Umbilical cord (tissue), 1 donor: ENCODE measurements at regions not wholly inside any gene's neighbourhood (a gene's known extent, or its start where the extent isn't known, plus 50 kb on each side); places are given as distances from the start of the nearest gene placed in this dataset.
A peak's percentile ranks its signal among the peaks of the same experiment; 100 is the strongest.

Experiments used
- DNase-seq: peaks from one replicate; pipeline ENCODE4 v3.0.0-alpha.2; 2015; ENCODE audit warnings: low spot score

DNA sequence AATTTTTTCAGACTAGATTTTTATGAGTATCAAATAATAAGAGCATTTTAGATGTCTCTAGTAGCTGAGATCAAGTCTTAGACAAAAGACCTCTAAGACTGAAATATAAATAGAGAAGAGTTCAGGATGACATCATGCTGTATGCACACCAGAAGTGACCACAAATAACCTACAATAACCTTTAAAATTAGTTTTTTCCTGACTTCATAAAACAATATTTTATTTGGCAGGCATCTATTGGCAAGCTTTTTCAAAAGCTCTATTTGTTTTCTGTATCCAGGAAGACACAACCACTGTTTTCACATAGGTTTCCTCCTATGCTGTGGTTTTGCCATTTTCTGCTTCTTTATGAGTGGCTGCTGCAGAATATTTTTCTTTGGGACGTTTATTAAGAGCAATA lies 359.1 kb downstream of the CRPPA start:
- peak; percentile 36 for DNase-seq

DNA sequence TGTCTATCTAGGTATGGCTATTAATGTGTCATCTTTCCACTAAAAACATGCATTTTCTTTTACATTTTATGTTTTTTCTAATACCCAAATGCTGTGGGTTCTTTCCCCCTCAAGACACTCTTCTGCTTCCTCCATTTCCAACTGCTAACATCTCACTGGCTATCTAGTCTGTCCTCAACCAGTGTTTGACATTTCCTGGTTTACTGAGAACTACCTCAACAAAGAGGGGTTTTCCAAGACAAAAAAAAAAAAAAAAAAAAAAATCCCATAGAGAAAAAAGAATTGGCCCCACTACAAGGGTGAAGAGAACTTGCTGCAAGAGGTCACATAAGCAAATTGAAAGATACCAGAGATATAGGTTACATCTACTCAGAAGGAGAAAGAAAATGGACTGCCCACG lies 359.7 kb downstream of the CRPPA start:
- no peak for DNase-seq

DNA sequence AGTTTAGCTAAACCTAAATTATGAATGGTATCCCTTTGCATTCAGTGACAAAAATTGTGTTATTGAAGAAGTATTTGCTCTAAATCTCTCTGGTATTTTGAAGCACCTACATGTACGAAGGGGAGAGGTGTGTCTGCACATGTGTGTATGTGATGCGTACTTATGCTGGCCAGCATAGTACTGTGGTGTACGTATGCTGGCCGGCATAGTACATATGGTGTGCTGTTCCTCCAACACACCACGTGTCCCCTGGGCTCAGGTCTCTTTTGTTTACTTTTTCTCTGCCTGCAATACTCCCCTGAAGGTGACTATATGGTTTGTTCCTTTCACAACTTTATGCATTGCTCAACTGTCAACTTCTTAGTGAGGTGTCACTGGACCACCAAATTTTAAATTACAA lies 360.3 kb downstream of the CRPPA start:
- DNase-seq = no peak

DNA sequence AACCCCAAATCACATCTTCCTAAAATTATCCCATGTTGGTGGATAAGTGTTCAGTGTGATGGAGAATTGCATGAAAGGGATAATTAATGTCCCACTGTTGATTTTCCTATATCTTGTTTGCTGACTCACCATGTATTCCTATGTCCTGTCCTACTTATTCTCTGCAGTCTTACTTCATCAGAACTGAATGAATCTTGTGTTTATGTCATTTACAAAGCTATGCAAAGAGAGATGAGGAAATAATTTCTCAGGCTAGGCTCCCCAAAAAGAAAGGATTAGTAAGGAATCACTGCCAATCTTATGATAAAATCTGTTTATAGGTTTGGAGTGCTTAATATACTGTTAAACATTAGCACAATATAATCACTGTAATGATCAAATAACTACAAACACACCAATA lies 360.8 kb downstream of the CRPPA start:
- DNase-seq = no peak

DNA sequence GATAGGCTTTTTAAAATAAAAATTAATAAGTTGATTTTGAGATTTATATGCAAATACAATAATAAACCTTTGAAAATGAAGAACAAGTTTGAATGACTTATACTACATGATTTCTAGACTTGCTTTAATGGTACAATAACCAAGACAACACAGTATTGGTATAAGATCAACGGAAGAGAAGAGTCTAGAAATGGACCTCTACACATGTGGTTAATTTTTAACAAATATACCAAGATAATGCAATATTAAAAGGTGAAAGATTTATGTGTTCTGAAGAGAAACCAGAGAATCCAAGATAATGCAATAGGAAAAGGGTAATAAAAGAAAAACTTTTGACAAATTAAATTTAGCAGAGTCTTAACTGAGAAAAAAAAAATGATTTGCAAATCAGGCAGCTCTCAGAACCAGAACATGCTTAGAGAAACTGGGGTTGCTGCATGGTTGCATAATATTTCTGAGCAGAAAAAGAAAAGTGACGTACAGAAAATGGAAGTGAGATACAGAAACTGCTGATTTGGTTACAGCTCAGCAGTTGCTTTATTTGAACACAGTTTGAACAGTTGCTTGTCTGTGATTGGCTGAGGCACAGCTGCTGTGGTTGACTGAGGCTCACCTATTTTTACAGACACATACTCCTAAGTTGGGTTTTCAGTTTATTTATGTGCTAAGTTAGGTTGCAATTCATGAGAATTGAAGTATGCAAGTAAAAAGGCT lies 365.9 kb downstream of the CRPPA start:
- DNase-seq = peak; percentile 25

DNA sequence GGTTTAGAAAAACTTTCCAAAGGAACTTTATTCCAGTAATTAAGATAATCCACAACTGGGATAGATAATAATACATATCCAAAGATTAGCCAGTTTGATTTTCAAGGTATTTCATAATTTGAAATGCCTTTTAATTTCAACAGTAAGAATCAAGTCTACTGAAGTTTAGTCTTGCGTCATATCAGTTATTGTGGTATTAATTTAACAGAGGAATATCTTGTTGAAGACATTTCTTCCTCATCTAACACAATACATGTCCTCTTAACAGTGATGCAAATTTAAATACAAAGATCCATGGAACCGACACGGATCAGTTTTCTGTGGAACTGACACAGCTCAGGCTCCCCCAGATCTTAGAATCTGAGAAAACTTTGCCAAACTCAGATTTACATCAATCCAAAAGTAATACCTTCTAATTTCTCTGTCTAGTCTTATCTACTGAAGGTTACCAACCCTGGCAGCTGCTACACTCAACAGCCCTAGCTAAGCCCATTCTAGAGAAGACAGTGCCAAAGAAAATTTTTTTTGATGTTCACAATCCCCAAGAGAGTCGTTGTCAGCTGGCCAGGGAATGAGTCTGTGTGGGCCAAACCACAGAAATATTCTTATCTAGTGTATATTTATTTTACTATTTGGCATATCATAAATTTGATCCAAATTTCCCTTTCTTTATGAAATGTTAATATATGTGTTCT lies 365.2 kb upstream of the MEOX2 start:
- DNase-seq = peak; percentile 91

DNA sequence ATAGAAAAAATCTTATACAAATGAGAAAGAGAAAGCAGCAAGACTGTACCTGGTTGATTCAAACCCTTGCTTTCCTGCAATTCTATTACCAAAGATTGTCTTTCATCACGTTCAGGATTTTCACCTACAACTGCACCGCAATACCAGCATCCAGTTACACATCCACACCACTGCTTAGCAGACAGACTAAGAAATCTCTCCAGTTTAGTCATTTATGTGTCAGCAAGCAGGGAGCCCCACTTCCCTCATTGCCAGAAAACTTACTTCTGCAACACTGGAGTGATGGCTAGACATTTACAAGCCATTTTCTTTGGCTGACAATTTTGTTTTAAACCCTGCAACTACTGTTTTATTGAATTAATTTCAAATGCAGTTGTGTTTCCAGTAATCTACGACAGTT lies 359.6 kb upstream of the MEOX2 start:
- no peak for DNase-seq

DNA sequence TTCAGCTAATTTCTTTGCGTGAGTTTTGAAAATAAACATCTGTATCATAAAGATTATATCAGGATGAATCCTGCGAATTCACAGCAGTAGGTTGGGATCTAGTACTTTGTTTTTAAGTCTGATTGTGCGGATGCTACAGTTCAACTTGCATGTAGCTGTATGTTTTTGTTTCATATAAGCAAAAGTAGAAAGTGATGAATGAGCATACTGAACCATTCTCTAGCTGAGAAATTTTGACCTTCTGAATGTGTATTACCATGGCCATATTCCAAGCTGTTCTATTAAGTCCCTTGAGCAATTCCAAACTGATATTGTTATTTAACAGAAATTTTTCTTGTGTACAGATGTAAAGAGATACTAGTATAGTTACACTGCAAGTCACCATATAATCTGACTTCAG lies 358.8 kb upstream of the MEOX2 start:
- DNase-seq = no peak

DNA sequence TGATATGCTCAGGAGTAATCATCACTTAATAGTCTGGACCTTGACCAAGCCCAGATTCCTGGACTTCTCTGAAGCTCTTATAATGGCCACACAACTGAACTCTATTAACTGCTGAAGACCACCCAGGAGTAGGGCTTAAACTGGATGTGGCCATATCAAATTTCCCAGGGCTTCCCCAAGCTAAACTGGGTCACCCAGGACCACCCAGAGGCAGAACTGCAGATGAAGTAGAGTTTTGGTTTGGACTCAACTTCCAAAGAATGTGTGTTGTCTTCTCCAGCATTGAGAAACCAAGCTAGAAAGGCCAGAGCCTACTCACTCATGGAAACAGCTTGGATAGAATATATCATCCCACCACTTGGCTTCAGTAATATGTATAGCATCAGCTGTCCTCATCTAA lies 358.2 kb upstream of the MEOX2 start:
- DNase-seq = no peak

DNA sequence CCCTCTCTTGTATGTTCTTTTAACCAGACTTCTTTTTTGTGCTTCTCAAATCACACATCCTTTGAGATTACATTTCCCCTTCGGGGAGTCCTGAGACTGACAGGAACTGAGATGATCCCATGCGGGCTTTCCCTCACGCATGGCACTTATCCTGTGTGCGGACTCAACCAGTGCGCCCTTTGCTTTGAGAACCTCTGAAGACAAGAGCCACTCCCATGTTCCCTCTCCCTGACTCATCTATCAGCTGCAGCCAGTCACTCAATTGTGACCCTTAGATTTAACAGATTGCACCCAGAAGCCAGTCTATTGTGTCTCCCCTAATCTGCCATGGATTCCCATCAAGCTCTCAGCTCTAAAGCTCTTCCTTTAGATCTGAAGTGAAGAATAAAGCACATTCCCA lies 353.9 kb upstream of the MEOX2 start:
- DNase-seq = peak; percentile 17

DNA sequence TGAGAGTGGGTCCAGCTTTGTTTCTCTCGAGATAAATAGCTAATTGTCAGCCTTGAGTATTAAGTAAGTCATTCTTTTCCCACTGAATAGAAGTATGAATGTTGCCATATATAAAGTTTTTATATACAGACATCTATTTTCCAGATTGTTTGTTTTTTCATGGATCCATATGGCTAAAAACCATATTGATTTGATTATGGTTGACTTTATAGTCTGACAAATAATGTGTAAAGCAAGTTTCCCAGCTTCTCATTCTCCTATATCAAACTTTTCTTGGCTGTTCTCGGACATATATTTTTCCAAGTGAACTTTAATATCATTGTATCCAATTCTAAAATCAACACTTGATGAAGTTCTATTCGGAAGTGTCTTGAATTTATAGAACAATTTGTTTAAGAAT lies 352.4 kb upstream of the MEOX2 start:
- DNase-seq = no peak

DNA sequence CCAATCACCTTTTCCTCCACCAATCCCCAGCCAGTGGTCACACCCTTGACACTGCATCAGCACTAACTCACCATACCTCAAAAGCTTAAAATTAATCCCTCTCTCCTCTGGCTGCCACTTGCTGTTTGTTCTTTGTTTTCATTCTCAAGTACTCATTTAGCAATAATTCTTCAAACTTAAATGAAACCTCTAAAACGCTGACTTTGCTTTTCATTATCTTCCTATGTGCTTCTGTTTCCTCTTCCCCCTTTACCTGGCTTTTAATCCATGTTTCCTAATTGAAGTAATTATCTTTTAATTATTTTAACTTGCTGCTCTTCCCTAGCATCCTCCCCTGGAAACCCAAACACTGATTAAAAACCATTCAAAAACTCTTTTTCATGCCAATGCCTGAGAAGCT lies 348.9 kb upstream of the MEOX2 start:
- DNase-seq = no peak

DNA sequence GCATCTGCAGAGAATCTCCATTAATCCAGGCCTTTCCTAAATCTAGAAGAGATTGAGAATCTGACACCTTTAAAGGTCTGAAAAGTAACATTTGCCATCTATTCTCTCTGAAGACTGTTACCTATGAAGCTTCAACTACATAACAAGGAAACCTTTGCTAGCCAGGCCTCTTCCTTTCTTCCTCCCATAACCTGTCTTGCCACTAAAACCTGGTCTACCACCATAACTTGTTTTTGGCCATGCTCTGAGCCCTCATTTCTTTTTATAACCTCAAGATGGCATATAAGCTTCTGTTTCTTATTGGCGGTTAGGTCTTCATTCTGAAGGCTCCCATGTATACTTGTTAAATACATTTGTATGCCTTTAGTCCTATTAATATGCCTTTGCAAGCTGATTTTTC lies 348.4 kb upstream of the MEOX2 start:
- DNase-seq = no peak

DNA sequence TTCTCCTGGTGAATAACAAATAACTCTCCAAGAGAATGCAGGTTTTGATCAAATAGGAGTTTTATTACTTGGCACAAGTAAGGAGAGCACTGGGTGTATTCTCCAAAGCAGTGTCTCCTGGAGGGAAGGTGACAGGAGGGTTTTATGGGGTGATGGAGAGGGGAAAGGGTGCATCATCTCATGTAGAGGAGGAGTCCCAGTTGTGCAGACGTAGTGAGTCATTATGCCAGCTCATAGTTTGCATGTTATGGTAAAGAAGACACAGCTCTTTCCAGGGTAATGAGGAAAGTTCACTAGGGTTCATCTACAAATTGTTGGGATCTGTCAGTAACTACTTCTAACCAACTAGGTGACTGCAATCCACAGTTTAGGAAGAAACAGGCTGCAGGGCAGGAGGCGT lies 347.9 kb upstream of the MEOX2 start:
- DNase-seq = no peak

DNA sequence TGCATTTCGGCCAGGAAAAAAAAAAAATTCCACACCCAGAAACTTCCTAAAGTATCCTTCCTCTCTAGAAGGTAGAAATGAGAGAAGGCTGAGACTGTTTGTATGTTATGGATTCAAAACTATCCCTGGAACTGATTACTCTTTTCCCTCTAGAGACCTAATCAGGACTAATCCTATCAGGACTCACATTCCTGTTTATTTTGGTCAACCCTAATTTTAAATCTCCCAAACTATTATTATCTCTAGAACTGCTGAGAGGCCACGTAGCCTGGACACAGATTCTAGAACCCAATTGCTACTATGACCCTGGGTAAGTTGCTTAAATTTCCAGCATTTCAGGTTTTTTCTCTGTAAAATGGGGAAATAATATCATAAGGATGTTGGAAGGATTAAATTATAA lies 346.8 kb upstream of the MEOX2 start:
- DNase-seq = no peak

DNA sequence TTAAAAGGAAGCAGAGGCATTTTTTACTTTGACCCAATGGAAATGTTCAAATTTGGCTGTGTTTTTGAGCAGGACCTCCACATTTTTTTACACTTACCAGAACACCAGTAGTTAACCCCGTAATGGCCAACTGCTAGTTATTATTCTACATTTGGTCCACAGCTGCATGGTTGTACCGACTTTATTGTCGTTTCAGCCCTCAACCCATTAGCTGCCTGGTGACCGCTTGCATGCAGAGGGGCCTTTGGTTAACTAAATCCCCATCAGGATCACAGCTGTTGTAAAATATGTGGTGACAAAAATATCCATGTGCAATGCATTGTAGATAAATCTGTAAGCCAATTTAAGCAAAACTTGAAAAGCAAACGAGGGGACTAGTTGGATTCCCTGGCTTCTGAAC lies 342.2 kb upstream of the MEOX2 start:
- no peak for DNase-seq

DNA sequence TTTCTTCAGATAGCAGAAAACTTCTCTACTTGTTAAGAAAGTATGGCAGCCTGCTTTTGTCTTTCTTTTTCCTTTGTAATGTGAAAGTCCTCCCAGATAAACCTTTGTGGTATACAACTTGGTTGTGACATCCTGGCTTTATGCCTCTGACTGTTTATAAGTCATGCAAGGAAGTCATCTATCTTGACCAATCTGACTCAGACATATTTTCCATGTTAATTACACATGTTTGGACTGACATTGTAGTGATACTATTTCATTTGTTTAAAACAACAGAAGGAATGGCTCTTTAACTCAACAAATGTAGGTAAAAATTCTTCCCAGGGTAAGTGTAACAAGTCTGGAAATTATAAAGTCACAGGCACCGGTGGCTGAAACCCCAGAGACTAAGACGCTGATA lies 341.6 kb upstream of the MEOX2 start:
- no peak for DNase-seq

DNA sequence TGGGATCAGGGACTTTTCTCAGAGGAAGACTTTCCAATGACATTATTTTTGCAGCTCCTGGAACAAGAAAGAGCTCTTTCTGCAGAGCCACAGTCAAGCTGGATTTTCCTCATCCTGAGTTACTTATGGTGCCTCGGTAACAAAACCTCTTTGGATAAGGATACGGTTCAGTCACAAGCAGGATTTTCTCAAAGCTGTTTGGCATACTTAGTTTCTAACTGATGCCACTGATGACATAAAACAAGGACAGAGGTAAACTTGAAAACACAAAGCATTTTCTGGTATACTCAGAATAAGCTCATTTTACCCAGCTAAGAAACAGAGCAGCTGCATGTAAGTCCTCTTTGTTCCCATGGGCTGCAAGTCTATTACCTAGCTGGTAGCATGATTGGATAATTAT lies 340.9 kb upstream of the MEOX2 start:
- no peak for DNase-seq

DNA sequence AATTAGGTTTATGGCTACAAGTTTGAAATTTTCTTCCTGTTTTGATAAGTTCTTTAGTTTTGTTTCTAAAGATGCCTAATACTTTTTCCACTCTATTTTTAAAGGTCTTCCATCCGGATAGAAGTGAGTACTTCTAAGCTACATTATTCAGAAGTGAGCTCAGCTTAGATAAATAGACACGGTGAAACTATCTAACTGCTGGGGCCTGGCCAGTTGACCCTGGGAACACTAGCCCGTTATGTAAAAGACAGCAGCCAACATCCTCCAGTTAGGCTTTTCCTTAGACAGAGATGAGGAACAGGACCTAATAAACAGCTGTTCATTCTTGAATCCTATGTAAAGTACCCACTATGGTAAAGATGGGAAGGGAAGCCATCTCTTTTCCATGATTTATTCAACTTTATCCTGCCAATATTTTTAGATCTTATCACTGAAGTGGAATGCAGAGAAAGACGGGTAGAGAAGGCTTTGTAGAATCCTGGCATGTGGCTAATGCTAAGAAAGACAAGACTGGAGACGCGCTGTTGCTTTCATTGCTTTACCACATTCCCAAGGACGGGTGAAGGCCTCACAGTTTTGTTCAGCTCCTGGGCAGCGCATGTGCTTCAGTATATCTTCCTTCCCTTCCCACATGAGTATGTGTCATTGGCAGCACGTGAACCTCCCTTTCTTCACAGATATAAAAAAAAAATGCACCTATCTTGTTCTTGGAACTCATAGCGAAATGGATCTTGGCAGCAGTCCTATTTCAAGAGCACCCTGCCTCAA lies 340.0 kb upstream of the MEOX2 start:
- no peak for DNase-seq

DNA sequence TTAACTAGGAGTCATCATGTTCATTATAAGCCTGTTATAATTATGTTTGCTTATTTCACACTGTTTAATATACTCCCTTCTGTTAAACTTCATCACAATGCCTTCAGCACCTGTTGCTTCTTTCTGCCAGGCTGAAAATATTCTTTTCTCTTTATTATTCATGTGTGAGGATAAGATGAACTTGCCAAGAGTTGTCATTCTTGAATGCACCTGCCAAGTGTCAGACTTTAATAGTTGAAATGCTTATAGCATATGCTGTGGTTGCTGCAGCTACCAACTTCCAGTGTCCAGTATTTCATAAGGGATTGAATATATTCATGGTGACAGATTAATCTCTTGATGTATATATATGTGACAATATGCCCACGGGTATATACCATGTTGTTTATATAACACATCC lies 339.2 kb upstream of the MEOX2 start:
- DNase-seq = no peak

DNA sequence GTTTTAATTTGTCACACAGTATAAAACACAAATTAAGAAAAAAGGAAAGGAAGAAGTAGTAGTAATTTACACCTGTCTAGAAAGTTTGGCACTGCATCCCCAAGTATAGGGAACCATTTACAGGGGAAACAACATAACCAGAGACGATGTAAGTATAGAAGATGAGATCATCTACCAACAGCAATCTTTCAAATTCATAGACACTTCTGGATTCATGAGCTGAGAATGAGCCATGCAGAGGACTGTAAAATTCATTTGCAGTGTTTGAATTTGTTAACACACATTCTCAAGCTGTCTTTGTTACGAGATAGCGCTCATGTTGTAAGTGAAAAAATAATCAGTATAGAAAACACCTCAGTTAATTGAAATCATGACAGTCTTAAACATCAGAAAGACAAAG lies 337.0 kb upstream of the MEOX2 start:
- DNase-seq = no peak

DNA sequence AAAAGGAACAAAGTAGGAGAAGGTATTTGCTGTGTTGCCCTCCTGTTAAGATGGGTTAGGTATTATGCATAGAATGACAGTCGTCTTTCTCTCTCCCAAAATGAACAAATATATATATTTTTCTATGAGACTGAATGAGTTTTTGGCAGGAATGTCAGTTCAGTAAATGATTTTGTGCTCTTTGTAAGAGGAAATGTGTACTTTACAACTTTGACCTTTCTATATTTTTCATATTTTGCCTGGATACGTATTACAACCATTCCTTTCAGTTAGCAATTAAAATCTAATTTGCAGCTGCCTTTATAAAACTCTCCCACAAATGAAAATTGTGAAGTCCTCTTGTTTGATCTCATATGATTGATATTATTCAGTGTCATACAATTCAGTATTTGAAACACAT lies 336.6 kb upstream of the MEOX2 start:
- no peak for DNase-seq

DNA sequence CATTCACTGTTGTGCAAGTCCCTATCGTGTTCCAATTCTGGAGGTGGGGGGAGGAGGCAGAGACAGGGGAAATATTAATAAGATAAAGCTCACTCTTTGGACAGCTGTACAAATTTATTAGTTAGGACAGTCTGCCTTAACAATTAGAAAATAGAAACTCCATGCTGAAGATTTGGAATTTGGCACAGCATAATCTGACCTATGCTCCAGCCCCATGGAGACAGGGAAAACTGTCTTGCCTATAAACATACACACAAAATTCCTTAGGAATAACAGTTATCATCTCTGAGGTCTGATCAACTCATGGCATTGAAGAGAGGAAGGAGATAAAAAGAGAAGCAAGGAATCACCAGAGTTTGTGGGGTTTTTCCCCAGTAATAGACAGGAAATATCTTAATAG lies 335.4 kb upstream of the MEOX2 start:
- no peak for DNase-seq
